Transverse colon (tissue), 4 donors: ENCODE measurements at regions not wholly inside any gene's neighbourhood (a gene's known extent, or its start where the extent isn't known, plus 50 kb on each side); places are given as distances from the start of the nearest gene placed in this dataset.

Experiments
- DNase-seq: peaks from one replicate; pipeline ENCODE4 v3.0.0-alpha.2; 2019
- H3K27ac ChIP-seq, 4 donors: fragments of 200-600 bp; sonication (generic); 2 replicates each; pipeline ENCODE4 v1.5.1; 2016 to 2018; ENCODE audit warnings: inconsistent platforms in 4 of 4
- H3K27me3 ChIP-seq: fragments of 200-600 bp; sonication (generic); 2 replicates; pipeline ENCODE4 v1.5.1; 2017; ENCODE audit warnings: inconsistent platforms
- H3K36me3 ChIP-seq, 4 donors: fragments of 200-600 bp; sonication (generic); 2 replicates each; pipeline ENCODE4 v1.5.1; 2017 to 2019; ENCODE audit warnings: inconsistent platforms in 4 of 4
- H3K4me1 ChIP-seq, 4 donors: fragments of 200-600 bp; sonication (generic); 2 replicates each; pipeline ENCODE4 v1.5.1; 2017 to 2020; ENCODE audit warnings: inconsistent platforms in 4 of 4
- H3K4me3 ChIP-seq, 4 donors: fragments of 200-600 bp; sonication (generic); 1 replicate in 1 of 4; 2 replicates in 3 of 4; pipeline versions ENCODE4 v1.5.1 to v1.6.1; 2017 to 2019; ENCODE audit warnings: inconsistent platforms in 4 of 4
- H3K9me3 ChIP-seq, 2 donors: fragments of 200-600 bp; sonication (generic); 2 replicates each; pipeline ENCODE4 v1.5.1; 2017 to 2019; ENCODE audit warnings: inconsistent platforms in 2 of 2
- EP300 ChIP-seq: sonication (generic); formaldehyde crosslinking; IDR thresholded peaks from one replicate; pipeline ENCODE4 v1.6.1; 2017; ENCODE audit warnings: antibody characterized with exemption, low read depth
- POLR2A ChIP-seq: fragments of 450-650 bp; IDR thresholded peaks from one replicate; pipeline ENCODE4 v1.6.1; 2016; ENCODE audit warnings: antibody characterized with exemption, mild to moderate bottlenecking, moderate library complexity
- POLR2AphosphoS5 ChIP-seq, 3 donors: sonication (generic); formaldehyde crosslinking; IDR thresholded peaks; one replicate each; pipeline ENCODE4 v1.6.1; 2016; ENCODE audit warnings: antibody characterized with exemption in 3 of 3
- WGBS, 2 donors: methylation state at CpG; one replicate each; pipeline ENCODE4 v1.1.5; 2018; ENCODE audit warnings: low coverage in 1 of 2; 5-methylcytosine and 5-hydroxymethylcytosine counted together
- in situ Hi-C, 4 donors: fragments of 200-750 bp; cut with MboI; loops; one replicate each; pipeline versions ENCODE4 v1.15.0 to v1.15.1; 2017; ENCODE audit warnings: low sequenced_read_pairs in 3 of 4, low pct_ligation_motif_present in 1 of 4, low pct_unique_long_range_greater_than_20kb in 1 of 4
- intact Hi-C: fragments of 100-400 bp; cut with DNase I; formaldehyde crosslinking; loops from one replicate; pipeline ENCODE4 v1.15.1; 2023; ENCODE audit warnings: low total_unique reads
- TF ChIP-seq, protein P1 (sequence below), 5 experiments: fragments of 200-600 bp in 3 of 5; fragments of 450-650 bp in 2 of 5; sonication (generic) in 3 of 5; IDR thresholded peaks; 1 replicate in 2 of 5; 2 replicates in 3 of 5; pipeline ENCODE4 v1.5.1; 2016 to 2017; ENCODE audit warnings: antibody characterized with exemption in 5 of 5, inconsistent platforms in 3 of 5, mild to moderate bottlenecking in 2 of 5, moderate library complexity in 1 of 5

DNA sequence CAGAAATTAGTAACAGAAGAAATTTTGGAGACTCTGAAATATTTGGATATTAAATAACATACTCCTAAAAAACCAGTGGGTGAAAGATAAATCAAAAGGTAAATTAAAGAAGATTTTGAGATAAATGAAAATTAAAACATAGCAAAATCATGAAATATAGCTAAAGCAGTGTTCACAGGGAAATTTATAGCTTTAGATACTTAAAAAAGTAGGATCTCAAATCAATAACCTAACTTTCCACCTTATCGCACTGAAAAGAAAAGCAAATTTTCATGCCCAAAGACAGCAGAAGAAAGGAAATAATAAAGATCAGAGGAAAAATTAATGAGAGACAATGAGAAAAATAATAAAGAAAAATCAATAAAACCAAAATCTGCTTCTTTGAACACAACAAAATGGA lies 135.1 kb upstream of the KLF7 start:
- no peak for TF ChIP-seq EP300
- no peak for TF ChIP-seq POLR2AphosphoS5 (IDR thresholded peaks at IDR 0.05)
- no peak for TF ChIP-seq POLR2A
- TF ChIP-seq, protein P1, sequence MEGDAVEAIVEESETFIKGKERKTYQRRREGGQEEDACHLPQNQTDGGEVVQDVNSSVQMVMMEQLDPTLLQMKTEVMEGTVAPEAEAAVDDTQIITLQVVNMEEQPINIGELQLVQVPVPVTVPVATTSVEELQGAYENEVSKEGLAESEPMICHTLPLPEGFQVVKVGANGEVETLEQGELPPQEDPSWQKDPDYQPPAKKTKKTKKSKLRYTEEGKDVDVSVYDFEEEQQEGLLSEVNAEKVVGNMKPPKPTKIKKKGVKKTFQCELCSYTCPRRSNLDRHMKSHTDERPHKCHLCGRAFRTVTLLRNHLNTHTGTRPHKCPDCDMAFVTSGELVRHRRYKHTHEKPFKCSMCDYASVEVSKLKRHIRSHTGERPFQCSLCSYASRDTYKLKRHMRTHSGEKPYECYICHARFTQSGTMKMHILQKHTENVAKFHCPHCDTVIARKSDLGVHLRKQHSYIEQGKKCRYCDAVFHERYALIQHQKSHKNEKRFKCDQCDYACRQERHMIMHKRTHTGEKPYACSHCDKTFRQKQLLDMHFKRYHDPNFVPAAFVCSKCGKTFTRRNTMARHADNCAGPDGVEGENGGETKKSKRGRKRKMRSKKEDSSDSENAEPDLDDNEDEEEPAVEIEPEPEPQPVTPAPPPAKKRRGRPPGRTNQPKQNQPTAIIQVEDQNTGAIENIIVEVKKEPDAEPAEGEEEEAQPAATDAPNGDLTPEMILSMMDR (IDR thresholded peaks at IDR 0.05) = no peak
- H3K27ac ChIP-seq = no peak overlapping the region
- no peaks in the 10 kb centered on the region for H3K4me1 ChIP-seq
- no peaks in the 10 kb centered on the region for H3K36me3 ChIP-seq
- no peaks in the 10 kb centered on the region for H3K9me3 ChIP-seq
- DNase-seq = no peak
- in situ Hi-C loops (no loop called here), intact Hi-C loops (no loop called here)
- H3K4me3 ChIP-seq = no peak overlapping the region
- WGBS, 2 donors = 96 to 100% methylated on average over 1 of the region's 1 CpG
- H3K27me3 ChIP-seq = no peaks in the 10 kb centered on the region

DNA sequence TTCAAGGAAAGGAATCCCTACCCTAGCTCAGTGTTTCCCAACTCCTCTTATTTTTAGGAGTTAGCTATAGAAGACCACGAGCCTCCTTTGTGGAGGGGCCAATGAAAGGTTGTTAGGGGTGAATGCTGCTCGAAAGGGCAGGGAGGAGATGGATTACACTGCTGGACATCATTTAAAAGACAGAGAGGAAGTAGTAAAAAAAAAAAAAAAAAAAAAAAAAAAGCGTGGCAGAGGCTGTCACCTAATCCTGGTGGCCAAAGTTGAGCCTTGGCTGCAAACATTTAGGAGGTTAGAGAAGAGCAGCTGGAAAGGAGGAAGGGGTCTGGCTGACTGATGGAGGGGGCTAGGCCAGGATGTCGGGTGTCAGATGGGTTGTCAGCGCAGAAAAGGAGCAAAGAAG lies 139.0 kb upstream of the KLF7 start:
- WGBS, 2 donors = 58 to 73% methylated on average over 3 to 5 of the region's 5 CpGs
- no peak overlapping the region for H3K4me3 ChIP-seq
- no peaks in the 10 kb centered on the region for H3K9me3 ChIP-seq
- no peak for DNase-seq
- peaks cover 0 to 2% (median 0%) of the 10 kb centered on the region in 4 donors for H3K4me1 ChIP-seq
- no peaks in the 10 kb centered on the region for H3K27me3 ChIP-seq
- TF ChIP-seq EP300 (no peak), POLR2A (no peak), POLR2AphosphoS5 (IDR thresholded peaks at IDR 0.05) (no peak)
- TF ChIP-seq, protein P1 (IDR thresholded peaks at IDR 0.05) = no peak
- intact Hi-C loops (no loop called here), in situ Hi-C loops (no loop called here)
- no peaks in the 10 kb centered on the region for H3K36me3 ChIP-seq
- H3K27ac ChIP-seq = no peak overlapping the region

DNA sequence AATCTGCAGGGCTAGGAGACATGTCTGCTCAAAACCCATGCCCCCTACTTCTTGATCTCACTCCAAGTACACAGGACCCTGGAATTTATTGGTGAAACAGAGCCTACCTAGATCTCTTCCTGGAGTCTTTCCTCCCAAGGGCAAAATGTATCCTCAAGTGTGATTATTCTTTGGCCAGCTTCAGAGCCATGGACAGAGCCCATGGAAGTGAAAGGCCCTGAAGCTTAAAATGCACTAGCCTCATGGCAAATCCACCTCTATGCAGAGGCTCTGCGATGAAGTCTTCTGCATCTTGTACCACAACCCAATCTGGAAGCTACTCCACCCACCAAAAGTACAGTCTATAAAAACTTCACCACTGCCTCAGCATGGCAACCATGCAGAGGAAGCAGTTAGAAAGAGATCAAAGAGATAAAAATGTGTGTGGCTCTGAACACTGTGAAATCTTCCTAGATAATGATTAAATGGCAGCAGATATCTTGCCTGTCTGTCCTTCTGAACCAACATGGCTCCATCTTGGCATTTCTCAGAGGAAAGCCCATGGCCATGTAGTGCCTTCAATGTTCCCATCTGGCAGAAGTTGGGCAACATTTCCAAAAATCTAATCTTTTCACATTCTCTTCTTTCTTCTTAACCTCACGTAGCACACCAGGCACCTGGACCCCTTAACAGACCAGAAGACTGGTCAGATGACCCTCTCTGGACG lies 142.9 kb upstream of the KLF7 start:
- no peak for TF ChIP-seq POLR2AphosphoS5 (IDR thresholded peaks at IDR 0.05)
- TF ChIP-seq, protein P1 (IDR thresholded peaks at IDR 0.05) = no peak
- no peak for TF ChIP-seq EP300
- no peak for TF ChIP-seq POLR2A
- 71 to 91% methylated on average over 2 to 3 of the region's 3 CpGs for WGBS, 2 donors
- Histone ChIP-seq H3K4me3 (no peak overlapping the region), H3K36me3 (no peaks in the 10 kb centered on the region), H3K27ac (no peak overlapping the region), H3K27me3 (no peaks in the 10 kb centered on the region), H3K9me3 (no peaks in the 10 kb centered on the region), H3K4me1 (peaks cover 0 to 18% (median 0%) of the 10 kb centered on the region in 4 donors)
- no peak for DNase-seq
- in situ Hi-C loops (no loop called here), intact Hi-C loops (no loop called here)

DNA sequence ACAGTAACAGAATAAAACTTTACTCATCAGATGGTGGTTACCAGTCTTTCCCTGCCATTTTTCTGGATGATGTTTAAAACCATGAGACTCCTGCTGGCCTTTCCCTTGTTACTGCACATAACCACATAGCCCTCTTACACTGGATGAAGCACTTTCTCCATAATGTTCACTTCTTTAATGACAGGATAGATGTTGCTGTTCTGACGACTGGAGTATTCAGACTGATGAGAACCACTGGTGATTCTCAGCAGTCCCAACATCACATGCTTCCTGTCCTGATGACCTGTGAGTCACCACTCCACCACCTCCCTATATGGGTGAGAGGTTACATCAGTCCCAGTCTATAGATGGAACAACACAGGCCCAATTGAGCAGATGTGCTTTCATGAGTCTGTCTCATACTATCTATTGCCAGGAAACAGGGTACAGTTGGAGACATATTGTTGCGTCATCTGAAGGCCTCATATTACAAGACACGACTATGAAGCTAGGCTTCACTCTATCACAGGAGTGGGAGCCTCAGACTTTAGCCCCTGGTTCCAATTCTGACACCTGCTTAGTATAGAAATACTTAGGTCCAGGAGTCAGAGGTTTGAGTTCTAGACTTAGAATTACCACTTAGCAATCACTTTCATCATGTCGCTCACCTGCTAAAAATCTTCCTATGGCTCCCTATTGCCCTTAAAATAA lies 145.7 kb upstream of the KLF7 start:
- Histone ChIP-seq H3K27ac (peak overlapping the region in 3 of 4 donors; percentile 23 to 51 (median 23)), H3K36me3 (no peaks in the 10 kb centered on the region), H3K9me3 (no peaks in the 10 kb centered on the region), H3K27me3 (no peaks in the 10 kb centered on the region), H3K4me1 (peaks cover 0 to 18% (median 0%) of the 10 kb centered on the region in 4 donors), H3K4me3 (no peak overlapping the region)
- DNase-seq = peak; percentile 23
- in situ Hi-C loops = no loop called here
- whole genome bisulfite sequencing, 2 donors = 62 to 100% methylated on average over 1 to 4 of the region's 4 CpGs
- TF ChIP-seq, protein P1 (IDR thresholded peaks at IDR 0.05) = peak in 1 of 5 experiments; percentile 10
- no peak for TF ChIP-seq POLR2A
- TF ChIP-seq EP300 = peak; percentile 51
- peak; percentile 20 to 62 (median 62) for TF ChIP-seq POLR2AphosphoS5 (IDR thresholded peaks at IDR 0.05)
- intact Hi-C loops = no loop called here
